CD4-positive, alpha-beta T cell treated with Interleukin-4 for 4 hours (primary cell): ENCODE measurements at regions not wholly inside any gene's neighbourhood (a gene's known extent, or its start where the extent isn't known, plus 50 kb on each side); places are given as distances from the start of the nearest gene placed in this dataset.

Source experiments
- DNase-seq: peaks from one replicate; pipeline ENCODE4 v3.0.0-alpha.2; 2020

DNA sequence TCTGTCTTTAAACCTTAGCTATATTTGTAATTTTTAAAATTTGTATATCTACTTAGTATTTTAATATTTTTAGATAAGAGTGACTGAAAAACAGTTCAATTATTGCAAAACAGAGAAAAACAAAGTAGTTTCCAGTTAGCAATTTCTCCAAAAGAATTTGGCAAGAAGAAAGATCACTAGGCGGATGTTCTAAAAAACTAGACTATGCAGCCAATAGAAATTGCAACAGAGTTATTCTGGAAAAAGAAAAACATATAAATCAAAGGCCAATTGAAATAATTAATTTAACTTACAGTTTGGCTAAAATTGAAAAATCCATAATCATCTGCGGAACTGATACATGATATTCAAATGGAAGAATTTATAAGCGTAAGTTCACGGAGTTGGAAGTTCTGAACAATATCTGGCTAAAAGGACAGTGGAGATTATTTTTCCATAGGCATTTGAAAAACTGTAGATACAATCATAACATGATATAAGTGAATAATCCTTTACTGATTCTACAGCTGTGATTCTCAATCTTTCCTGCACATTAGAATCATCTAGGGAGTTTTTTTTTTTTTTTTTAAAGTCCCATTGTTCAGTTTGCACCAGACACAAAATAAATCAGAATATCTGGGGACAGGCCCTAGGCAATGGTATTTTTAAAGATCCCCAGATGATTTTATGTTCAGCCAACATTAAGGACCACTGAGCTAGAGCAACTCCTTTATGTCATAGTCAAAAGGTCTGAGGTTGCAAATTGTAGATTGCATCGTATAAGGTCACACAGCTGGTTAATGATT is 605.1 kb upstream of the DAB2 start:
- DNase-seq, result no peak

GRCh38 chr5:40027400-40027799 is 602.6 kb upstream of the DAB2 start:
- DNase-seq, result no peak

- no peak for DNase-seq
These were observed 600.8 kb upstream of the DAB2 start for GRCh38 chr5:40025586-40025985.

- DNase-seq, result no peak
These were observed 597.3 kb upstream of the DAB2 start for GRCh38 chr5:40022057-40022456.

DNA sequence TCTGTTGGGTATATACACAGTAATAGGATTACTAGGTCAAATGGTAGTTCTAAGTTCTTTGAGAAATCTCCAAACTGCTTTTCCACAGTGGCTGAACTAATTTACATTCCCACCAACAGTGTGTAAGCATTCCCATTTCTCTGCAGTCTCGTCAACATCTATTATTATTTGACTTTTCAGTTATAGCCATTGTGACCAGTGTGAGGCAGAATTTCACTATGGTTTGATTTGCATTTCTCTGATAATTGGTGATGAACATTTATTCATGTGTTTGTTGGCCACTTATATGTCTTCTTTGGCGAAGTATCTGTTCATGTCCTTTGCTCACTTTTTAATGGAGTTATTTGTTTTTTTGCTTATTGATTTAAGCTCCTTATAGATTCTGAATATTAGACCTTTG is 596.2 kb upstream of the DAB2 start:
- no peak for DNase-seq

DNA sequence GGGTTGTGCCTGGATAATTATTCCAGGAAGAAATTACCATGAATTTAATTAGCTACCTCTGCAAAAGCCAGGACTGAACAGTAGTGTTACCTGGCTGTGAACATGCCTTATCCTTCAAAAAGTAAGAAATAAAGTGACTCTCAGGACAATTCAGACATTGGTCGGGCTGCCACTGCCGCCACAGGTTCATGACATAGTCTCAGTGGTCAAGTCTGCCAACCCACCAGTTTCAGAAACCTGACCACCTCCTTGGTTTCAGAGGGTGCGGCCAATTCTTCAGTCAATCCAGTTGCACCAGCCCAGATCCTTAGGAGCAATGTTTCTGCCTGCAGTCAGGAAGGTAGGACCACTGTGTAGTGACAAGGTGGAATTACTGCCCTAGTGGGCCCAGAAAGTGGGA is 593.1 kb upstream of the DAB2 start:
- no peak for DNase-seq

DNA sequence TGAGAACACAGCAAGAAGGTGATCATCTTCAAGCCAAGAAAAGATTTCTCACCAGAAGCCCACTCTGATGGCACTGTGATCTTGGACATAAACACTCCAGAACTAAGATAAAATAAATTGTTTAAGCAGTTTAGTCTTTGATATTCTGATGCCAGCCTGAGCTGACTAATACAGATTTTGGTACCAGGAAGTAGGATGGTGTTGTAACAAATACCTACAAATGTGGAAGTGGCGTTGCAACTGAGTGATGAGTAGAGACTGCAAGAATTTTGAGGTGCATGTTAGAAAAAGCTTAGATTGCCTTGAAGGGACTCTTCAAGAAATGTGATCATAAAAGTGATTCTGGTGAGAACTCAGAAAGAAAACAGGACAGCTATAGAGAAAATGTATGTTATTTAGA is 592.4 kb upstream of the DAB2 start:
- no peak for DNase-seq

GRCh38 chr5:40010436-40010835 is 585.7 kb upstream of the DAB2 start:
- DNase-seq, result no peak

- no peak for DNase-seq
These were observed 581.5 kb upstream of the DAB2 start for GRCh38 chr5:40006260-40006659.

- no peak for DNase-seq
These were observed 577.0 kb upstream of the DAB2 start for GRCh38 chr5:40001796-40002195.

GRCh38 chr5:39998518-39998917 is 573.7 kb upstream of the DAB2 start:
- DNase-seq, result no peak

DNA sequence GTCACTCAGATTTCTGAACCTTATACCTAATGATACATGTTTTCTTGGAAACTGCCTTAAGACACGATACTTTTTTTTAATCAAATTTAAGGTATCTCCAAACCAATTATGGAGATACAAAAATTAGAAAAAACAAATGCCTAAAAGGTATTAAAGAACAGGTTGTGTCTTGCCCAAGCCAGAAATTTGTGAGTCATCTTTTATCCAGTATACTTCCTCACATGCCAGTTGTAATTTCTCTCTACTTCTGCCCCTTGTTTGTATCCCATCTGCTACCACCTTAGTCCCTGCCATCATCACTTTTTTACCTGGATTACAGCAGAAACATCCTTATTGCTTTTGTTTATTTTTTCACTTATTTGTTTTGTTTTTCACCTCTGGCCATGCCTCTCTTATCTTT is 571.2 kb upstream of the DAB2 start:
- no peak for DNase-seq

DNA sequence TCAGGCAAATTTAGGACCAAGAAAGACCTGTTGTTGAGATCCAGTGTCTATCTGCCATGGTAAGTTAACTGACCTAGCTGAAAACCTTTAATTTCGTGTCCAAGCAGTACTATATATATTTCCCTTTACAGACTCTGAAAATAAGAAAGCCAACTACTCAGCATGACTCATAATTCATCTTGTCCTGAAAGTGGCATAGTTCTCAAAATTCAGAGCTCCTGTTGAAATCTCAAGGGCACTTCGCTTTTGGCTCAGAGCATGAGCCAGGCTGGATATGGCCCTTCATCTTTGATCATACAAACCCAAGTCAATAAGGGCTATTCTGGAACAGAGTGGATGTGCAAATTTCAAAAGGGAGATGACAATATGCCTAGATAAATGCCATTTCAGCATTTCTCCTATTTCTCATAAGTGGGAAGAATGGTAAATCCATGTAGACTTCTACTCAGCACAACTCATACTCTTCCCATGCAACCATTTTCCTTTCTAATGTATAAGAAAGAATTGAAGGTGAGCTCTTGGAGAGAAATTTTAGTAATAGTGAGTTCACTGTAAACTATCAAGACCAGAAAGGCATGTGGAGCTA is 567.9 kb upstream of the DAB2 start:
- DNase-seq, result no peak

DNA sequence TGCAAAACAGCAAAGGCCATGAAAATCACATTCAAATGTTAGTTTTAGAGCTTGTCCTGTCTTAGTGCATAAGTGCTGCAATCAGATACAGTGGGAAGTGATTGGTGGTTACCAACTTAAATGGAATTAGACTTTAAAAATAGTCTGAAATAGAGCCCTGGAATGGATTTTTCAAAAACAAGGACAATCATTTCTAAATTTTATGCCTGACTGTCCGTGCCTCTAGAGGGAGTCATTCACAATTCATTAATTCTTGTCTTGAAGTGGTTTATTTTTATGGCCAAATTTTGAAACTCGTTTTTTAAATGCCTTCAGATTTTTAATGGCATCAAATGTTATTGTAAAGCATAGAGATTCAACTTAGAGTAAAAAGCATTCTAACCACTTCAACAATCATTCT is 561.8 kb upstream of the DAB2 start:
- no peak for DNase-seq

GRCh38 chr5:39980056-39980455 is 555.3 kb upstream of the DAB2 start:
- no peak for DNase-seq

DNA sequence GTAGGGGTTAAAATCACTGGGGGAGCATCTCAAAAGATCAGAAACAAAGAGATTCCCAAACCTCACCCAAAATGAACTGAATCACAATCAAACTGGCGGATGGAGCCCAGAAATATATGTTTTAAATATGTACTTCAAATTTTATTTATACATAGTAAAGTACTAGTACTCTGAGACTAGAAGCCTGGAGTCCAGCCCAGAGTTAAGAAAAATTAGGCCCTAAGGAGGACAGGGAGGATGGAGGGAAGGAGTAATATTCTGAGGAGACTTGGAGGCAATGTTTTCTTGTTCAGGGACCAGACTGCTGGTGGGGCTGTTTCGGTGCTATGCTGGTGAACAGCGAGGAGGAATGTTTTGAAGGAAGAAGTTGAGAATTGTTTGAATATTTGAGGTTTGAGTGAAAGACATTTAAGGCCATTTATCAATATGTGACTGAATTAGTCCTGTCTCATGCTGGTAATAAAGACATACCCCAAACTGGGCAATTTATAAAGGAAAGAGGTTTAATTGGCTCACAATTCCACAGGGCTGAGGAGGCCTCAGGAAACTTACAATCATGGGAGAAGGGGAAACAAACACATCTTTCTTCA is 552.4 kb upstream of the DAB2 start:
- no peak for DNase-seq

DNA sequence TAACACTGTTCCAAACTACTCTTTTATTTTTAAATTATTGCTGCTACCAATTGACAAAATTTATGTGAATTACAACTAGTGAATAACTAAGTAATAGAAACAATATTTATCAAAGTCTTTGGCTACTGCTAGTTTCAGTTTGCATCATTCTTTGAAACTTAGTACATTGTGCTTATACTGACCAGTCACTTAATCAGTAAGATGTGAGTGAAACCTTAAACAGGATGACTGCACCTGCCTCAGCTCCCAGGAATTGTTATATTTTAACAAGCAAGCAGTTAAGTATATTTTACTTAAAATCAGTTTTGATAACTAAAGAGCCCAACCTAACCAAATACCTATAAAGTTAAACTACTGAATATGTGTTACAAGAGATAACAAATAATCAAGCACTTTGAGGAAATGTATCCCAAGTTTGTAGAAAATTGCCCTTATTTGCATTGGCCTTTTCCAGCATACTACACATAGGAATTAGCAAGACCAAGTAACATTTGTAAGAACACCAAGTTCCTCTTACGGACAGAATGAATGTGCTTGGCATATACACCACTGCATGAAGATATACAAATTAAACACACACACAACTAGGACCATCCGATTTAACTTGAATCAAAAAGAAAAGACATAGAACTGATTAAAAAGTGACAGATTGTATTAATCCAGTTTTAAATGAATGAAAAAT is 545.5 kb upstream of the DAB2 start:
- DNase-seq, result no peak

- no peak for DNase-seq
These were observed 543.6 kb upstream of the DAB2 start for GRCh38 chr5:39968381-39968780.

GRCh38 chr5:39955156-39955555 is 530.4 kb upstream of the DAB2 start:
- no peak for DNase-seq

DNA sequence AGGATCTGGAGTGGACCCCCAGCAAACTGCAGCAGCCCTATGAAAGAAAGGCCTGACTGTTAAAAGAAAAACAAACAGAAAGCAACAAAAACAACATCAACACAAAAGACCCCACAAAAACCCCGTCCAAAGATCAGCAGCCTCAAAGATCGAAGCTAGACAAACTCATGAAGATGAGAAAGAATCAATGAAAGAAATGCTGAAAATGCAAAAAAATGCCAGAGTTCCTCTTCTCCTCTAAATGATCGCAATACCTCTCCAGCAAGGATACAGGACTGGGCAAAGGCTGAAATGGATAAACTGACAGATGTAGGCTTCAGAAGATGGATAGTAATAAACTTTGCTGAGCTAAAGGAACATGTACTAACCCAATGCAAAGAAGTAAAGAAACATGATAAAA is 526.3 kb upstream of the DAB2 start:
- no peak for DNase-seq

GRCh38 chr5:39948867-39949468 is 524.2 kb upstream of the DAB2 start:
- peak; percentile 80 for DNase-seq

GRCh38 chr5:39948341-39948740 is 523.6 kb upstream of the DAB2 start:
- no peak for DNase-seq

GRCh38 chr5:39947657-39948056 is 522.9 kb upstream of the DAB2 start:
- no peak for DNase-seq
